Fibroblast of lung (primary cell): ENCODE measurements at regions not wholly inside any gene's neighbourhood (a gene's known extent, or its start where the extent isn't known, plus 50 kb on each side); places are given as distances from the start of the nearest gene placed in this dataset.

Experiments used
- EZH2 ChIP-seq: IDR thresholded peaks from 2 replicates; pipeline ENCODE4 v1.5.1; 2012; ENCODE audit warnings: low read length, control low read depth, mild to moderate bottlenecking; ENCODE audit errors: missing control alignments
- TF ChIP-seq, protein P1 (sequence below), 2 donors: IDR thresholded peaks in 1 of 2; conservative IDR thresholded peaks in 1 of 2; 1 replicate in 1 of 2; 2 replicates in 1 of 2; pipeline ENCODE4 v1.5.1; 2011 to 2012; ENCODE audit warnings: low read length in 2 of 2, control low read depth in 1 of 2, inconsistent platforms in 1 of 2, low read depth in 1 of 2, mild to moderate bottlenecking in 1 of 2

DNA sequence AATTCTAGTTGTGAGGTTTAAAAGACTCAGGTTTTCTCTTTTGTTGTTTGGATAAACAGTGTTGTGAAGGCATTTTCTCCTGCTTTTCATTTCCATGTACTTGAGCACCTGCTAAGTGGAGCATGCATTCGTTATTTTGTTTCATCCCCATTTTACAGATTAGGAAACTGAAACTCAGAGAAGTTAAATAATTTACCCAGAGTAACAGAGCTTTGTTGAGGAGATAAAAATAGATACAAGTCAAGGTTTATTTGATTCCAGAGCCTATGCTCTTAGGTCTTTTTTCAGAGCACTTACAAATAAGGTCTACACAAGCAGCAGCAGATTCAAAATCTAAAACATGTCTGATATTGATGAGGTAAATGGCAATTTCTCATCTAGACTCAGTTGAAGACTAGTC lies 254.7 kb upstream of the PTBP2 start:
- TF ChIP-seq EZH2: no peak
- TF ChIP-seq, protein P1, sequence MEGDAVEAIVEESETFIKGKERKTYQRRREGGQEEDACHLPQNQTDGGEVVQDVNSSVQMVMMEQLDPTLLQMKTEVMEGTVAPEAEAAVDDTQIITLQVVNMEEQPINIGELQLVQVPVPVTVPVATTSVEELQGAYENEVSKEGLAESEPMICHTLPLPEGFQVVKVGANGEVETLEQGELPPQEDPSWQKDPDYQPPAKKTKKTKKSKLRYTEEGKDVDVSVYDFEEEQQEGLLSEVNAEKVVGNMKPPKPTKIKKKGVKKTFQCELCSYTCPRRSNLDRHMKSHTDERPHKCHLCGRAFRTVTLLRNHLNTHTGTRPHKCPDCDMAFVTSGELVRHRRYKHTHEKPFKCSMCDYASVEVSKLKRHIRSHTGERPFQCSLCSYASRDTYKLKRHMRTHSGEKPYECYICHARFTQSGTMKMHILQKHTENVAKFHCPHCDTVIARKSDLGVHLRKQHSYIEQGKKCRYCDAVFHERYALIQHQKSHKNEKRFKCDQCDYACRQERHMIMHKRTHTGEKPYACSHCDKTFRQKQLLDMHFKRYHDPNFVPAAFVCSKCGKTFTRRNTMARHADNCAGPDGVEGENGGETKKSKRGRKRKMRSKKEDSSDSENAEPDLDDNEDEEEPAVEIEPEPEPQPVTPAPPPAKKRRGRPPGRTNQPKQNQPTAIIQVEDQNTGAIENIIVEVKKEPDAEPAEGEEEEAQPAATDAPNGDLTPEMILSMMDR (conservative IDR thresholded peaks at IDR 0.05 in 1 of 2, IDR thresholded peaks at IDR 0.05 in 1 of 2; ENCODE audit: low read depth in 1 of 2, low read length in 2 of 2): no peak
